MM.1S (cell line): ENCODE measurements at regions not wholly inside any gene's neighbourhood (a gene's known extent, or its start where the extent isn't known, plus 50 kb on each side); places are given as distances from the start of the nearest gene placed in this dataset.
"Not testable (repeated sequence)": the region's sequence is repeated elsewhere in the genome, so short reads cannot be mapped to it uniquely, and the experiment has no call there.

Experiments used
- DNase-seq: peaks from one replicate; pipeline ENCODE4 v3.0.0-alpha.2; 2015
- H2AFZ ChIP-seq: fragments of 300-600 bp; sonication (generic); 2 replicates; pipeline ENCODE4 v1.6.0; 2016; ENCODE audit warnings: antibody characterized with exemption, low read length
- H3F3A ChIP-seq: fragments of 300-600 bp; sonication (generic); 2 replicates; pipeline ENCODE4 v1.6.1; 2016; ENCODE audit warnings: mild to moderate bottlenecking, antibody characterized with exemption, low read length, moderate library complexity, mixed read lengths; ENCODE audit not compliant: insufficient read depth
- H3K27ac ChIP-seq: fragments of 300-600 bp; sonication (generic); 2 replicates; pipeline ENCODE4 v1.5.1; 2016; ENCODE audit warnings: mild to moderate bottlenecking, low read length
- H3K27me3 ChIP-seq: fragments of 300-600 bp; sonication (generic); replicated peaks from 2 replicates; pipeline ENCODE4 v1.6.0; 2016; ENCODE audit warnings: low read length; ENCODE audit not compliant: insufficient read depth
- H3K36me3 ChIP-seq: fragments of 300-600 bp; sonication (generic); replicated peaks from 2 replicates; pipeline ENCODE4 v1.6.1; 2016; ENCODE audit warnings: mild to moderate bottlenecking, low read length, mixed read lengths; ENCODE audit not compliant: insufficient read depth
- H3K4me1 ChIP-seq: fragments of 300-600 bp; sonication (generic); 2 replicates; pipeline ENCODE4 v1.6.1; 2016; ENCODE audit warnings: low read length, mixed read lengths
- H3K4me2 ChIP-seq: fragments of 300-600 bp; sonication (generic); 2 replicates; pipeline ENCODE4 v1.6.0; 2016; ENCODE audit warnings: low read depth, low read length
- H3K4me3 ChIP-seq: fragments of 300-600 bp; sonication (generic); 2 replicates; pipeline ENCODE4 v1.5.1; 2016; ENCODE audit warnings: low read length, mixed read lengths
- H3K79me2 ChIP-seq: fragments of 300-600 bp; sonication (generic); 2 replicates; pipeline ENCODE4 v1.6.1; 2016; ENCODE audit warnings: mixed run types, low read length, mixed read lengths
- H3K9ac ChIP-seq: fragments of 300-600 bp; sonication (generic); 2 replicates; pipeline ENCODE4 v1.6.1; 2016; ENCODE audit warnings: low read length, mixed read lengths
- H3K9me2 ChIP-seq: fragments of 300-600 bp; sonication (generic); replicated peaks from 2 replicates; pipeline ENCODE4 v1.6.1; 2016; ENCODE audit warnings: mild to moderate bottlenecking, low read length, mixed read lengths; ENCODE audit not compliant: insufficient read depth
- H3K9me3 ChIP-seq: fragments of 300-600 bp; sonication (generic); replicated peaks from 2 replicates; pipeline ENCODE4 v1.6.1; 2016; ENCODE audit warnings: mild to moderate bottlenecking, low read length, mixed read lengths; ENCODE audit not compliant: insufficient read depth
- H4K20me1 ChIP-seq: fragments of 300-600 bp; sonication (generic); 2 replicates; pipeline ENCODE4 v1.6.1; 2016; ENCODE audit warnings: mild to moderate bottlenecking, low read length, moderate library complexity, mixed read lengths; ENCODE audit not compliant: insufficient read depth
- EZH2 ChIP-seq: fragments of 300-600 bp; sonication (generic); optimal IDR thresholded peaks from 2 replicates; pipeline ENCODE3; 2017; ENCODE audit warnings: low read depth, mild to moderate bottlenecking, antibody characterized with exemption, low read length, mixed read lengths
- EZH2phosphoT487 ChIP-seq: fragments of 300-600 bp; sonication (generic); IDR thresholded peaks from 2 replicates; pipeline ENCODE4 v1.6.1; 2018; ENCODE audit warnings: antibody characterized with exemption, low read length
- TF ChIP-seq, protein P1 (sequence below): fragments of 300-600 bp; sonication (generic); IDR thresholded peaks from 2 replicates; pipeline ENCODE4 v1.5.1; 2016; ENCODE audit warnings: antibody characterized with exemption, low read length, mixed read lengths

DNA sequence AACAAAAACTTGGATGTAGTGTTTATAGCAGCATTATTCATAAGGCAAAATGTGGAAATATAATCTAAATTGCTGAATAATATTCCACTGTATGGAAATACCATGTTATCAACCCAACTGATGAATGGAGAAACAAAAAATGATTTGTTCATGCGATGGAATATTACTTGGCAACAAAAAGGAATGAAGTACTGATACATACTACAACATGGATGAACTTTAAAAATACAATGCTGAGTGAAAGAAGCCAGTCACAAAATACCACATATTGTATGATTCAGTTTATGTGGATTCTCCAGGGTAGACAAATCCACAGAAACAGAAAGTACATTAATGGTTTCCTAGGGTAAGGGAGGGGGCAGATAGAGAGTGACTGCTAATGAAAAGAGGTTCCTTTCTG is 83.7 kb upstream of the DNAH5 start:
- DNase-seq, result no peak
- no peaks in the 10 kb centered on the region for H3F3A ChIP-seq
- no peak overlapping the region for H2AFZ ChIP-seq
- H3K9me3 ChIP-seq, result no peaks in the 10 kb centered on the region
- TF ChIP-seq EZH2phosphoT487 (no peak), EZH2 (no peak)
- TF ChIP-seq, protein P1, sequence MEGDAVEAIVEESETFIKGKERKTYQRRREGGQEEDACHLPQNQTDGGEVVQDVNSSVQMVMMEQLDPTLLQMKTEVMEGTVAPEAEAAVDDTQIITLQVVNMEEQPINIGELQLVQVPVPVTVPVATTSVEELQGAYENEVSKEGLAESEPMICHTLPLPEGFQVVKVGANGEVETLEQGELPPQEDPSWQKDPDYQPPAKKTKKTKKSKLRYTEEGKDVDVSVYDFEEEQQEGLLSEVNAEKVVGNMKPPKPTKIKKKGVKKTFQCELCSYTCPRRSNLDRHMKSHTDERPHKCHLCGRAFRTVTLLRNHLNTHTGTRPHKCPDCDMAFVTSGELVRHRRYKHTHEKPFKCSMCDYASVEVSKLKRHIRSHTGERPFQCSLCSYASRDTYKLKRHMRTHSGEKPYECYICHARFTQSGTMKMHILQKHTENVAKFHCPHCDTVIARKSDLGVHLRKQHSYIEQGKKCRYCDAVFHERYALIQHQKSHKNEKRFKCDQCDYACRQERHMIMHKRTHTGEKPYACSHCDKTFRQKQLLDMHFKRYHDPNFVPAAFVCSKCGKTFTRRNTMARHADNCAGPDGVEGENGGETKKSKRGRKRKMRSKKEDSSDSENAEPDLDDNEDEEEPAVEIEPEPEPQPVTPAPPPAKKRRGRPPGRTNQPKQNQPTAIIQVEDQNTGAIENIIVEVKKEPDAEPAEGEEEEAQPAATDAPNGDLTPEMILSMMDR, result no peak
- no peak overlapping the region for H3K27ac ChIP-seq
- no peak overlapping the region for H3K9ac ChIP-seq
- H3K36me3 ChIP-seq, result no peaks in the 10 kb centered on the region
- no peak overlapping the region for H3K4me2 ChIP-seq
- H3K79me2 ChIP-seq, result no peaks in the 10 kb centered on the region
- H4K20me1 ChIP-seq, result no peaks in the 10 kb centered on the region
- no peaks in the 10 kb centered on the region for H3K4me1 ChIP-seq
- no peaks in the 10 kb centered on the region for H3K27me3 ChIP-seq
- no peaks in the 10 kb centered on the region for H3K9me2 ChIP-seq
- H3K4me3 ChIP-seq, result no peak overlapping the region

DNA sequence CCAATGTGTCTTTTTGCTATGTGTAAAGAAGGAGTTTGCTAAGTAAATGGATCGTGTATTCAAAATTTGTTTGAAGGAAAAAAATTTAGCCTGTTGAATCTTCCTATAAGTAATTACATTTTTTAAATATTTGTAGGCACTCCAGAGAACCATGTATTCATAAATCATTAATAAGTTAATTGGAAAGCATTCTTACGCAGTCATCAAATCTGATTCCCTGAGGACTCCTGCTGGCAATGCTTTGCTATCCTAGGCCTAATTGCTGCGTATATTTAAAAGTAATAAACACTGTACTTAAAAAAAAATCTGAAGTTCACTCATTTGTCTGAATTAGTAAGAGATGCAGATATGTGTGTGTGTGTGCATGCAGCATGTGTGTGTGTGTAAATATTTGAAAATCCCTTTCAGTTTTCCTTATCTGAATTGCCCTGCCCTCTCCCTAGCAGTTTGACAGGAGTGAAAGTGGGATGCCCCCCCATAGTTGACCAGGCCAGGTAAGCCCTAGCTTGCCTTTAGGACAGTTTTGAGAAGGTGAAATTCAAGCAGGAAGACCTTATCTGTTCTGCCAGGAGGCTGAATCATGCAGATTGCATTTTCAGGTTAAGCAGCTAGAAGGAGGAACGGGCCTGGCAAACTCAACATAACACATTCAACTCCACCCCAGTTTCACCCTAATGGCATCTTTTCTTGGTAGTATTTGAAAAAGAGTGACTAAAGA is 81.2 kb upstream of the DNAH5 start:
- TF ChIP-seq EZH2phosphoT487 (no peak), EZH2 (no peak)
- TF ChIP-seq, protein P1, result no peak
- Histone ChIP-seq H3K4me2 (no peak overlapping the region), H3K9ac (no peak overlapping the region)

DNA sequence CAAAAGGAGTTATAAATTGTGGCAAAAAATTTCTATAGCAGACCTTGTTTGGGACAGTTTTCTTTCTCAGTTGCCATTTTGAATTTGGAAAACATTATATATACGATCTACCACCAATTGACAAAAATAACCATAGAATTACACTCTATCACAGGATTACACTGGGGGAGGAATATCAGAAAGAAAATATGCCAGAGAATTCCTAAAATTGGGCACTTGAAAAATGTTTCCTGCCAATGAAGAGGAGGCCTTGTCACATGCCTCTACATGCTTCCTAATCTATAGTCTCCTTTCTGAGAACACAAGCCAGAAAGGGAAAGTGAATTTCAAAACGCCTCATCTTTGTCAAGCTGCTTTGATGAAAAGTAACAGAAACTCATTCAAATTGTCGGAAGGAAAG is 78.5 kb upstream of the DNAH5 start:
- H3K27me3 ChIP-seq, result no peaks in the 10 kb centered on the region
- H3K4me2 ChIP-seq, result no peak overlapping the region
- no peaks in the 10 kb centered on the region for H3K9me3 ChIP-seq
- no peak for DNase-seq
- no peak overlapping the region for H2AFZ ChIP-seq
- no peaks in the 10 kb centered on the region for H4K20me1 ChIP-seq
- no peaks in the 10 kb centered on the region for H3K79me2 ChIP-seq
- no peak overlapping the region for H3K4me3 ChIP-seq
- no peaks in the 10 kb centered on the region for H3K36me3 ChIP-seq
- no peaks in the 10 kb centered on the region for H3K4me1 ChIP-seq
- no peak overlapping the region for H3K9ac ChIP-seq
- H3K9me2 ChIP-seq, result no peaks in the 10 kb centered on the region
- TF ChIP-seq, protein P1, result no peak
- TF ChIP-seq EZH2 (no peak), EZH2phosphoT487 (no peak)
- H3F3A ChIP-seq, result no peaks in the 10 kb centered on the region
- no peak overlapping the region for H3K27ac ChIP-seq

More for the DNA sequence above, 81.2 kb upstream of the DNAH5 start:
- no peak overlapping the region for H3K4me3 ChIP-seq
- no peaks in the 10 kb centered on the region for H3K9me3 ChIP-seq
- no peaks in the 10 kb centered on the region for H3K36me3 ChIP-seq
- H3K9me2 ChIP-seq, result no peaks in the 10 kb centered on the region
- H3F3A ChIP-seq, result no peaks in the 10 kb centered on the region
- H2AFZ ChIP-seq, result no peak overlapping the region
- no peaks in the 10 kb centered on the region for H4K20me1 ChIP-seq
- no peaks in the 10 kb centered on the region for H3K79me2 ChIP-seq
- DNase-seq, result no peak
- no peak overlapping the region for H3K27ac ChIP-seq
- no peaks in the 10 kb centered on the region for H3K4me1 ChIP-seq
- H3K27me3 ChIP-seq, result no peaks in the 10 kb centered on the region

DNA sequence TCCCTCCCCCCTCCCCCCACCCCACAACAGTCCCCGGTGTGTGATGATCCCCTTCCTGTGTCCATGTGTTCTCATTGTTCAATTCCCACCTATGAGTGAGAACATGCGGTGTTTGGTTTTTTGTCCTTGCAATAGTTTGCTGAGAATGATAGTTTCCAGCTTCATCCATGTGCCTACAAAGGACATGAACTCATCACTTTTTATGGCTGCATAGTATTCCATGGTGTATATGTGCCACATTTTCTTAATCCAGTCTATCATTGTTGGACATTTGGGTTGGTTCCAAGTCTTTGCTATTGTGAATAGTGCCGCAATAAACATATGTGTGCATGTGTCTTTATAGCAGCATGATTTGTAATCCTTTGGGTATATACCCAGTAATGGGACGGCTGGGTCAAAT is 76.5 kb upstream of the DNAH5 start:
- not testable (repeated sequence) for H3K27me3 ChIP-seq, H4K20me1 ChIP-seq, H3K27ac ChIP-seq, H3K79me2 ChIP-seq, H3K9me2 ChIP-seq, DNase-seq, H3K4me1 ChIP-seq, H3K9me3 ChIP-seq, H3K4me2 ChIP-seq, H3K36me3 ChIP-seq, H3F3A ChIP-seq, H3K9ac ChIP-seq, H3K4me3 ChIP-seq, H2AFZ ChIP-seq
